ENCODE measurements at regions not wholly inside any gene's neighbourhood (a gene's known extent, or its start where the extent isn't known, plus 50 kb on each side); places are given as distances from the start of the nearest gene placed in this dataset.

GRCh38 chr12:105852496-105852895 is 286.3 kb downstream of the NUAK1 start:
- Histone ChIP-seq H3K4me1 (no peaks in the 10 kb centered on the region), H3K27ac (replicated peaks in 1 of 4) (peak overlapping the region in 3 of 4 donors; percentile 4 to 46 (median 28)), H3K4me3 (peak overlapping the region in 1 of 4 donors; percentile 25), H3K27me3 (no peaks in the 10 kb centered on the region), H3K36me3 (no peaks in the 10 kb centered on the region), H3K9me3 (no peaks in the 10 kb centered on the region)
- DNase-seq (ENCODE audit: extremely low spot score) = no peak
- 72% methylated on average over 7 of the region's 7 CpGs for WGBS
- intact Hi-C loops (cut with DNase I) = no loop called here
- TF ChIP-seq CTCF (IDR thresholded peaks at IDR 0.05) (no peak), EP300 (IDR thresholded peaks at IDR 0.05) (no peak), POLR2AphosphoS5 (IDR thresholded peaks at IDR 0.05) (no peak), POLR2A (IDR thresholded peaks at IDR 0.05; ENCODE audit: low read depth) (no peak)

DNA sequence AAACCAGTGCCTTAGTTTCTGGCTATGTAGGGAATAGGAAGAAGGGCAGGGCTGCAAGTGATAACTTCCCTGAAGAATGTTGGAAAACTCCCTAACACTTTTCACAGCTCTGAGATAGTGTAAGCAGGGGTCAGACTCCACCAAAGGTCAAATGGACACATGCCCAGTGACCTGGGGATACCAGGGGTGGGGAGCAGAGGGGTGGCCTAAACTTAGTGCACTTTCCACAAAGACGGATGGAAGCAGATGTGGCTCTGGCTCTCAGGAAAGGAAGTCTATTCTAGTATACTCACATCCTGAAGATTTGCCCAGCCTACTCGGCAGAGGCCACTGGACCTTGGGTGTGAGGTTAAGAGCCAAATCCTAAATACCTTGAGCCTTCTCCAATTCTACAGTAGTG is 285.8 kb downstream of the NUAK1 start:
- Histone ChIP-seq H3K36me3 (no peaks in the 10 kb centered on the region), H3K9me3 (no peaks in the 10 kb centered on the region), H3K4me3 (peak overlapping the region in 1 of 4 donors; percentile 25), H3K27me3 (no peaks in the 10 kb centered on the region), H3K27ac (replicated peaks in 1 of 4) (peak overlapping the region in 3 of 4 donors; percentile 4 to 46 (median 28)), H3K4me1 (no peaks in the 10 kb centered on the region)
- intact Hi-C loops (cut with DNase I) = no loop called here
- TF ChIP-seq EP300 (IDR thresholded peaks at IDR 0.05) (no peak), CTCF (IDR thresholded peaks at IDR 0.05) (no peak), POLR2A (IDR thresholded peaks at IDR 0.05; ENCODE audit: low read depth) (no peak), POLR2AphosphoS5 (IDR thresholded peaks at IDR 0.05) (peak; percentile 10 to 22)
- no peak for DNase-seq (ENCODE audit: extremely low spot score)
- WGBS = 63% methylated on average over 2 of the region's 2 CpGs

- intact Hi-C loops (cut with DNase I) = no loop called here
- no peak overlapping the region for H3K27ac ChIP-seq (replicated peaks in 1 of 4)
- no peak for DNase-seq (ENCODE audit: extremely low spot score)
- H3K9me3 ChIP-seq = no peaks in the 10 kb centered on the region
- no peaks in the 10 kb centered on the region for H3K27me3 ChIP-seq
- no peak overlapping the region for H3K4me3 ChIP-seq
- H3K4me1 ChIP-seq = no peaks in the 10 kb centered on the region
- TF ChIP-seq CTCF (IDR thresholded peaks at IDR 0.05) (no peak), POLR2AphosphoS5 (IDR thresholded peaks at IDR 0.05) (no peak), POLR2A (IDR thresholded peaks at IDR 0.05; ENCODE audit: low read depth) (no peak), EP300 (IDR thresholded peaks at IDR 0.05) (no peak)
- H3K36me3 ChIP-seq = no peaks in the 10 kb centered on the region
- WGBS = 85% methylated on average over 2 of the region's 2 CpGs
Observed at GRCh38 chr12:105854071-105854470, 284.7 kb downstream of the NUAK1 start.

DNA sequence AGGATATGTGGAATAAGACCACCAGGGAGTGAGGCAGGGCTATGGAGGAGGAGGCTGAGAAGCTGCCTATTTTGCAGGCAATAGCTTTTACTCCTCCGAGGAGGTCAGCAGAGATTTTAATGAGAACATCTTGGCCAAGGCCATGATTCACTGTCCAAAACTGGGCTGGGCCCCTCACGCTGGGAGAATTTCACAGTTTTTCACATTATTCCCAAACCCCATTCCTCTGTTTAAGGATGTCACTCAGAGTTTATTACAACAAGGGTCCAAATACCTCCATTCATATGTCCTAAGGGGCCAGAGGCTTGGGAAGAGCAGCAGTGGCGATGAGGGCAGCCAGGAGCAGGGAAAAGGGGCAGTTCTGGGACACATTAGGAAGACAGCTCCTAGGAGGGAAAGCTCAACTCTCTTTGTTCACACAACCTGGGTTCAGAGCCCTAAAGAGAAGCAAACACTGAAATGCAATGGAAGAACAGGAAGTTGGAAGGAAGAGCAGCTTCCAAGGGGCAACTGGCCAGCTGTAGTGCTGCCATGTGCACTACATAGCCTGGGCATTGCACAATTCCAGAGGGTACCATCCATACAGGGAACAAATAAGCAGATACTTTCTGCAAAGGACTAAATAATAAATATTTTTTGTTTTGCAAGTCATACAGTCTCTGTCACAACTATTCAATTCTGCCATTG is 283.2 kb downstream of the NUAK1 start:
- 84% methylated on average over 3 of the region's 3 CpGs for WGBS
- no peak overlapping the region for H3K4me3 ChIP-seq
- no peaks in the 10 kb centered on the region for H3K9me3 ChIP-seq
- H3K27ac ChIP-seq (replicated peaks in 1 of 4) = no peak overlapping the region
- H3K4me1 ChIP-seq = no peaks in the 10 kb centered on the region
- no peak for TF ChIP-seq POLR2A (IDR thresholded peaks at IDR 0.05; ENCODE audit: low read depth)
- TF ChIP-seq CTCF (IDR thresholded peaks at IDR 0.05) = no peak
- TF ChIP-seq POLR2AphosphoS5 (IDR thresholded peaks at IDR 0.05) = no peak
- TF ChIP-seq EP300 (IDR thresholded peaks at IDR 0.05) = no peak
- H3K27me3 ChIP-seq = no peaks in the 10 kb centered on the region
- DNase-seq (ENCODE audit: extremely low spot score) = no peak
- intact Hi-C loops (cut with DNase I) = no loop called here
- H3K36me3 ChIP-seq = no peaks in the 10 kb centered on the region

DNA sequence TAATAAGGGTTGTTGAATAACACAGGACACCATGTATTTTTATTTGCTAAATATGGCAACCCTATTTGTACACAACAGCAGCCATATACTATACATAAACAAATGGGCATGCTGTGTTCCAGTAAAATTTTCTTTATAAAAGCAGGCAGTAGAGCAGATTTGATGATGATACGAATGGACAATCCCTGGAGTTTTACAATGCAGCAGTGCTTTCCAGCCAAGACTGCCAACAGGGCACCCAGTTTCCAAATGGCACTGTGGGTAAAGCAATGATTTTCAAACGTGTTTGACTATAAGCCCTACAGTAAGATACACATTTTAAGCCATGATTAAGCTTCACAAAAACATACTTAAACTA is 282.7 kb downstream of the NUAK1 start:
- H3K27ac ChIP-seq (replicated peaks in 1 of 4) = no peak overlapping the region
- no peaks in the 10 kb centered on the region for H3K27me3 ChIP-seq
- DNase-seq (ENCODE audit: extremely low spot score) = no peak
- no peaks in the 10 kb centered on the region for H3K9me3 ChIP-seq
- no peaks in the 10 kb centered on the region for H3K36me3 ChIP-seq
- TF ChIP-seq POLR2A (IDR thresholded peaks at IDR 0.05; ENCODE audit: low read depth) = no peak
- TF ChIP-seq POLR2AphosphoS5 (IDR thresholded peaks at IDR 0.05) = no peak
- TF ChIP-seq CTCF (IDR thresholded peaks at IDR 0.05) = no peak
- TF ChIP-seq EP300 (IDR thresholded peaks at IDR 0.05) = no peak
- 78% methylated on average over 2 of the region's 2 CpGs for WGBS
- intact Hi-C loops (cut with DNase I) = no loop called here
- H3K4me3 ChIP-seq = no peak overlapping the region
- H3K4me1 ChIP-seq = no peaks in the 10 kb centered on the region

Data from esophagus muscularis mucosa (tissue), 4 donors.